IPS-NIHi7 (cell line): ENCODE measurements at regions not wholly inside any gene's neighbourhood (a gene's known extent, or its start where the extent isn't known, plus 50 kb on each side); places are given as distances from the start of the nearest gene placed in this dataset.

Source experiments
- DNase-seq: peaks from one replicate; pipeline ENCODE4 v3.0.0; 2012; ENCODE audit warnings: mixed read lengths; ENCODE audit errors: extremely low spot score

GRCh38 chr16:11401161-11402050, 56.1 kb downstream of the RMI2 start:
- DNase-seq: no peak

- no peak for DNase-seq
These were observed 56.9 kb downstream of the RMI2 start for GRCh38 chr16:11402051-11402744.

GRCh38 chr16:11402745-11403533, 57.7 kb downstream of the RMI2 start:
- DNase-seq: no peak

GRCh38 chr16:11403534-11403795, 58.2 kb downstream of the RMI2 start:
- DNase-seq: no peak

GRCh38 chr16:11403920-11404319, 58.7 kb downstream of the RMI2 start:
- no peak for DNase-seq

- no peak for DNase-seq
These were observed 59.3 kb downstream of the RMI2 start for GRCh38 chr16:11404603-11405002.

- DNase-seq: peak; percentile 73
These were observed 60.3 kb downstream of the RMI2 start for GRCh38 chr16:11405331-11406176.

- DNase-seq: no peak
These were observed 60.9 kb downstream of the RMI2 start for GRCh38 chr16:11406177-11406560.

- DNase-seq: peak; percentile 89
These were observed 62.1 kb downstream of the RMI2 start for GRCh38 chr16:11407047-11407982.

- no peak for DNase-seq
These were observed 63.0 kb downstream of the RMI2 start for GRCh38 chr16:11408216-11408615.

GRCh38 chr16:11409398-11409797, 64.1 kb downstream of the RMI2 start:
- no peak for DNase-seq

- DNase-seq: no peak
These were observed 65.3 kb downstream of the RMI2 start for GRCh38 chr16:11410376-11411058.

GRCh38 chr16:11411059-11411550, 65.8 kb downstream of the RMI2 start:
- DNase-seq: no peak

- DNase-seq: no peak
These were observed 67.1 kb downstream of the RMI2 start for GRCh38 chr16:11412175-11412904.

- no peak for DNase-seq
These were observed 68.0 kb downstream of the RMI2 start for GRCh38 chr16:11412965-11413887.

- no peak for DNase-seq
These were observed 68.8 kb downstream of the RMI2 start for GRCh38 chr16:11413907-11414595.
